SJSA1 (cell line): ENCODE measurements at regions not wholly inside any gene's neighbourhood (a gene's known extent, or its start where the extent isn't known, plus 50 kb on each side); places are given as distances from the start of the nearest gene placed in this dataset.
"Not testable (repeated sequence)": the region's sequence is repeated elsewhere in the genome, so short reads cannot be mapped to it uniquely, and the experiment has no call there.

Experiments
- DNase-seq, 2 experiments: peaks; one replicate each; pipeline ENCODE4 v3.0.0-alpha.2; 2015 to 2020; ENCODE audit warnings: low spot score in 2 of 2, low read depth in 1 of 2
- H3K27ac ChIP-seq: fragments of 250-450 bp; sonication (Bioruptor Pico); 2 replicates; pipeline ENCODE4 v1.5.1; 2020; ENCODE audit warnings: mild to moderate bottlenecking, moderate library complexity
- H3K27me3 ChIP-seq: fragments of 250-450 bp; sonication (Bioruptor Pico); replicated peaks from 2 replicates; pipeline ENCODE4 v1.5.1; 2020; ENCODE audit warnings: mild to moderate bottlenecking, moderate library complexity
- H3K36me3 ChIP-seq: fragments of 250-450 bp; sonication (Bioruptor Pico); 2 replicates; pipeline ENCODE4 v1.5.1; 2020; ENCODE audit warnings: mild to moderate bottlenecking
- H3K4me1 ChIP-seq: fragments of 250-450 bp; sonication (Bioruptor Pico); replicated peaks from 2 replicates; pipeline ENCODE4 v1.6.1; 2021; ENCODE audit warnings: mild to moderate bottlenecking
- H3K4me3 ChIP-seq: fragments of 250-450 bp; sonication (Bioruptor Pico); 2 replicates; pipeline ENCODE4 v1.5.1; 2020; ENCODE audit warnings: mild to moderate bottlenecking
- H3K9me3 ChIP-seq: fragments of 250-450 bp; sonication (Bioruptor Pico); replicated peaks from 2 replicates; pipeline ENCODE4 v1.5.1; 2020; ENCODE audit warnings: mild to moderate bottlenecking

DNA sequence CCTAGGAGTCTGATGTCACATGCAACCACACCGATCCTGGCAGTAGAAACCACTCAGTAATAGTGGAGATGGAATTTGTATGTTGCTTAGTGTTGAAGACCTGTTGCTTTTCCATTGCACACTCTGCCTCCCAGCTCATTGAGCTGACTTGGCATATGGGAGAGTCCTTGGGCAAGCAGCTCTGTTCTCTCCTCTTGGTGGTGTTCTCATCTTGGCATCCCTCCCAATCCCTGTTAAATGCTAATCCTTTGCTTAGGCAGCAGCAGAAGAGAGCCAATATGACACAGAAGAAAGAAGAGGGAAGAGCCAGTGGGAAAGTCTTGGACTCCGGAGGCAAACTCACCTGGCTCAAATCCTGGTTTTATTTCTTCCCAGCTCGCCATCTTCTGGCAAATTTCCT lies 178.0 kb upstream of the CAND1 start:
- no peak for DNase-seq
- Histone ChIP-seq H3K36me3 (no peaks in the 10 kb centered on the region), H3K27ac (no peak overlapping the region), H3K4me3 (no peak overlapping the region), H3K9me3 (no peaks in the 10 kb centered on the region), H3K4me1 (no peaks in the 10 kb centered on the region), H3K27me3 (peaks cover 7% of the 10 kb centered on the region; the same call in 1 of the 2 replicates)

DNA sequence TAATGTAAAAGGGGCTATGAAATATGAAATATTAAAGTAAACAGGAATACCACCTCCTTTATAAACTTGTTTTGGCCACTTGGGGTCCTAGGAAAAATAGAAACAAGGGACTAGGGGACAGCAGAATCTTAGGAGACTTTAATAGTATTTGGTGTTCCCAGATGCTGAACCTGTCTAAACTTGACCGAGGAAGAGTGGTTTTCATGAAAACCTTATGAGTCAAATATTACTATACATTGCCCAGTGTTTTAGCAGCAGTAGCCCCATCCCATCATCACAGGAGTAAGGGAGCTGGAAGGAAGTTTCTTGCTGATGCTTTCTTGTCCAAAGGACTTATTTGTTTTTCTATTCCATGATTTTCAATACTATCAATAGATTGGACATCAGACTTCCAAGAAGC lies 177.5 kb upstream of the CAND1 start:
- H3K27me3 ChIP-seq: peaks cover 7% of the 10 kb centered on the region; the same call in 1 of the 2 replicates

DNA sequence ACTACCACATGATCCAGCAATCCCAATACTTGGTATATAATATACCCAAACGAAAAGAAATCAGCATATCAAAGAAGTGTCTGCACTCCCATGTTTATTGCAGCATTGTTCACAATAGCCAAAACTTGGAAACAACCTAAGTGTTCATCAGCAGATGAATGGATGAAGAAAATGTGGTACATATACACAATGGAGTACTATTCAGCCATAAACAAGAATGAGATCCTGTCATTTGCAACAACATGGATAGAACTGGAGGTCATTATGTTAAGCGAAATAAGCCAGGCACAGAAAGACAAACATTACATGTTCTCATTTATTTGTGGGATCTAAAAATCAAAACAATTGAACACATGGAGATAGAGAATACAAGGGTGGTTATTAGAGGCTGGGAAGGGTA lies 176.2 kb upstream of the CAND1 start:
- DNase-seq, H3K4me3 ChIP-seq, H3K9me3 ChIP-seq, H3K27ac ChIP-seq, H3K27me3 ChIP-seq, H3K4me1 ChIP-seq, H3K36me3 ChIP-seq: not testable (repeated sequence)

More for the DNA sequence above, 177.5 kb upstream of the CAND1 start:
- H3K4me3 ChIP-seq: no peak overlapping the region
- no peaks in the 10 kb centered on the region for H3K36me3 ChIP-seq
- no peak for DNase-seq
- no peaks in the 10 kb centered on the region for H3K9me3 ChIP-seq
- H3K27ac ChIP-seq: no peak overlapping the region
- no peaks in the 10 kb centered on the region; the same call in 1 of the 2 replicates for H3K4me1 ChIP-seq

DNA sequence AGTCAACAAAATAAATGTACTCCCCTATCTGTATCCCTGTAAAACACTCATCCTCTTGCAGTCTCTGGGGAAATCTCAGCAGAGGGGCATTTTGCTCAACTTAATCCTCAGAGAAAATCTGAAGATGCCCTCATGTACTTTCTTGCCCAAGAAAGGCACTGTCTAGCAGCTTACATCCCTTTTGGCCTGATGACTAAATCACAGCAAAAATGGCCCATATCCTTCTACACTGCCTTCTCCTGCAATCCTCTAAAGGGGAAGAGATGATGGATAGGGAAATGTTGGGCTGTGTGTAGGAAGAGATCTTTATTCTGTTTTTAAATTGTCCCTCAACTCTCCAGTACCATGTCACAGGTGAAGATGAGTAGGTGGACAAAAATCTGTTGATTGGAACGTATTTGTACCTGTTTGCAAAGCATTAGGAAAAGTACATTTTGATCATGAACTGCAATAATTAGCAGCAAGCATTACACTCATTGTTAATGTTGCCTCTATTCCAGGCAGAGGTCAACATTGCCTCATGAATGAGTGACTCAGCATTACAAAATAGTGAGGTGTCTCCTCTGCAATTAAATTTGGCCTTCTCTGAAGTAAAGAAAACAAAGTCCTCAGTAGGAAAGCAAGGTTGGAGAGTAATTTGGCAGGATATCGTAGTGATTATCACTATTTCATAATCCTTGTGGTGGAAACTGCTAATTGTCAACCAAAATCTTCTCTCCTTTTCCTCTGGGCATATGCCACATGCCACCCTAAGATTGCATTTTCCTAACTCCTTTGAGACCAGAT lies 172.4 kb upstream of the CAND1 start:
- H3K36me3 ChIP-seq: no peaks in the 10 kb centered on the region
- no peak for DNase-seq
- H3K4me1 ChIP-seq: no peaks in the 10 kb centered on the region; the same call in 1 of the 2 replicates
- H3K9me3 ChIP-seq: no peaks in the 10 kb centered on the region
- peaks cover 6% of the 10 kb centered on the region; the same call in 1 of the 2 replicates for H3K27me3 ChIP-seq
- H3K27ac ChIP-seq: no peak overlapping the region
- H3K4me3 ChIP-seq: no peak overlapping the region

DNA sequence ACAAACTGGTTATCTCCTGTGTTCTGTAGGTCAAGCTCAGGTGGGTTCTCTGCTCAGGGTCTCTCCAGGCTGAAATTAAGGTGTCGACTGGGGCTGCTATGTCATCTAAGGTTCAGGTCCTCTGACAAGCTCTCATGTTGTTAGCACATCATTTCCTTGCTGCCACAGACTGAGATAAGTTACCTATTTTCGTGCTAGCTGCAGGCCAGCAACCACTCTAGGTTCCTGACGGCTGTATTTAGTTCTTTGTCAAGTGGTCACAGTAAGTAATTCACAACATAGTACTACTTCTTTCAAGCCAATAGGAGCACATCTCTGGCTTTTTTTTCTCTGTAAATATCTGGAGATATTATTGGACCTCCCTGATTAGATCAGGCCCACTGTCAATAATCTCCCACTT lies 169.3 kb upstream of the CAND1 start:
- Histone ChIP-seq H3K9me3 (no peaks in the 10 kb centered on the region), H3K27me3 (peaks cover 3% of the 10 kb centered on the region), H3K36me3 (no peaks in the 10 kb centered on the region), H3K4me3 (no peak overlapping the region), H3K27ac (no peak overlapping the region), H3K4me1 (no peaks in the 10 kb centered on the region; the same call in 1 of the 2 replicates)
- no peak for DNase-seq

DNA sequence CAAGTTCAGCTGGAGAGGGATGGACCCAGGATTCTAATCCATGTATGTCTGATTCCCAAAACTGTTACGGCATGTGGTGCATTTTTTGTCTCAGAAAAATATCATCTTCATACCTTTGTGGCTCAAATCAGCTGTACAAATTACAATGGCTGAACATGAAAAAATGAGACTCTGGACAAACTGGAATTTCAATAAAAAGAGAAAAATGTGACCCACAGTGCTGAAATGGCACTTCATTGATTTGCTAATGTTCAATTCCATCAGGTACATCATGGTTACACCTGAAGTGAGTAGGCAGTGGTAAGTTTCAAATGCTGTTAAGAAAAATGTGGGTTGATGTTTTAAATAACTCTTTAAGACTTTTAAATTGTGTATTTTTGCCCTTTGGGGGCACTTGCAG lies 165.6 kb upstream of the CAND1 start:
- Histone ChIP-seq H3K36me3 (no peaks in the 10 kb centered on the region), H3K27me3 (peaks cover 3% of the 10 kb centered on the region), H3K4me3 (no peak overlapping the region), H3K4me1 (no peaks in the 10 kb centered on the region), H3K27ac (no peak overlapping the region), H3K9me3 (no peaks in the 10 kb centered on the region)
- DNase-seq: no peak

DNA sequence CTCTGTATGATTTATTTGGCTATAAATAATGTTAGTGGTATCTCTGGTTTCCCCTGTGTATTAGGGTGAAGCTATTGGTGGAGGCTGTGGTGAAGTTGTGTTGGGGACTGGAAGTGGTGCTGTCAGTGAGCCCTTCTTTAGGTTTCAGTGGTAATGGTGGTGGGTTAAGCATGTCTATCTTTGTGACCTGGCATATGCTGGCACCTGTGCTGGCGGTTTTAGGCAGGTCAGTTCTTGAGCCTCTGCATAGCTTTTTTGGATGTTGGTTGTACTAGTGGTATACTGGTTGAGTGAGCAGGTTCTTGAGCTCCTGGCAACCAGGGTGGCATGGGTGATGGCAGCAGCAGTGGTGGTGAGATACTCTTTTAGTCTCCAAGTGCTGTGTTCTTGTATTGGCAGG lies 161.9 kb upstream of the CAND1 start:
- no peaks in the 10 kb centered on the region for H3K36me3 ChIP-seq
- no peak overlapping the region for H3K27ac ChIP-seq
- DNase-seq: no peak
- H3K27me3 ChIP-seq: no peaks in the 10 kb centered on the region; the same call in none of the 2 replicates
- no peaks in the 10 kb centered on the region for H3K9me3 ChIP-seq
- H3K4me3 ChIP-seq: no peak overlapping the region
- H3K4me1 ChIP-seq: no peaks in the 10 kb centered on the region

DNA sequence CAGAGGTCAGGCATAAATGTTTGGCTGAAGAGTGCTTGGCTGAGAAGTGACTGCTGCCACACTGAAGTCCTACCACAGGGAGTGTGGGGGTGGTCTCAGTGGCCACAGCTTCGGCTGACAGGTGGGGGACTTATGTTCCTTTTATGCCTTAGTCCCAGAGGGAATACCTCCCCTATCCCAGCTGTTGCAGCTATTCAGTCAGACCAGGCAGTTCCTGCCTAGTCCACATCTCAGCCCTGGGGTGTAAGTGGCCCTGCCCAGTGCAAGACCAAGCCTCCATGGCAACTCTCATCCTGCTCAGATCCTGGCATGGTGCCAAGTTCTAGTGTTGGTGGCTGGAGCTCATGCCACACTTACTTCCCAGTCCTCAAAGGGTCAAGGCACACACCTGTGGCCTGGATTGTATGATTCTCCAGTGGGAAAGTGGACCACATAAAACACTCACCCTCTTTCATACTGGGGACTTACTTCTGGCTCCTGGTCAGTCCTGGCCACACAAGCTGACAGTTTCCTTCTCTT lies 161.3 kb upstream of the CAND1 start:
- Histone ChIP-seq H3K27ac (no peak overlapping the region), H3K4me3 (no peak overlapping the region), H3K36me3 (no peaks in the 10 kb centered on the region), H3K27me3 (no peaks in the 10 kb centered on the region; the same call in none of the 2 replicates), H3K4me1 (no peaks in the 10 kb centered on the region), H3K9me3 (no peaks in the 10 kb centered on the region)
- no peak for DNase-seq

DNA sequence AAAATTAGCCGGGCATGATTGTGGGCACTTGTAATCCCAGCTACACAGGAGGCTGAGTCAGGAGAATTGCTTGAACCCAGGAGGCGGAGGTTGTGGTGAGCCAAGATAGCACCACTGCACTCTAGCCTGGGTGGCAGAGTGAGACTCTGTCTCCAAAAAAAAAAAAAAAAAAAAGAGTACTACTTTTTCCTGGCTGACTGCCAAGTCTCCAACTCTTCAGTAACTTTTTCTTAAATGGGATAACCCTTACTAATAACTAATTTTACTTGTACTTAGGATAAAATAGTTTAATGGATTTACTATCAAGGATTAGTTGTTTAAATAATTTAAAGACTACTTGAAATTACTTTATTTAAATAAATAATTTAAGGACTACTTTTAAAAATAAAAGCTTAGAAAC lies 158.8 kb upstream of the CAND1 start:
- H3K27ac ChIP-seq, DNase-seq, H3K36me3 ChIP-seq, H3K4me1 ChIP-seq, H3K9me3 ChIP-seq, H3K27me3 ChIP-seq, H3K4me3 ChIP-seq: not testable (repeated sequence)

DNA sequence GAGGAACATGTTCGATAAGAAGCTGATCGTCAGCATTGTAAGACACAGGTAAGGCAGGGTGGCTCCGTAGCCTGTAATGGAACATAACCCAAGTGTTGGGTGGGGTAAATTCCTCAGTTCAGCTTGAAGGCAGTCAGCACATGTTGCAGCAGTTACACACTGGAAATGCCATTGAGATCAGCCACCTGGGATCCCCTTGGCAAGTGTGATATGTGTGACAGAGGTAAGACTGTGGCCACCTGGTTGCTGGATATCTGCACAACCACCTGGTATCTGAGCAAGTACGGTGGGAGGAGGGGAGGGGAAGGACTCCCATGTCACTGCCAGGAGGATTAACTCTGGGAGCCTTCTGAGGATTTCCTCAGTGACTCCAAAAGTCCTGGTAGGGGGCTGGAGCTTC lies 158.0 kb upstream of the CAND1 start:
- no peaks in the 10 kb centered on the region for H3K36me3 ChIP-seq
- no peaks in the 10 kb centered on the region for H3K4me1 ChIP-seq
- no peaks in the 10 kb centered on the region for H3K9me3 ChIP-seq
- DNase-seq: no peak
- no peaks in the 10 kb centered on the region; the same call in 1 of the 2 replicates for H3K27me3 ChIP-seq
- H3K27ac ChIP-seq: no peak overlapping the region
- no peak overlapping the region for H3K4me3 ChIP-seq

DNA sequence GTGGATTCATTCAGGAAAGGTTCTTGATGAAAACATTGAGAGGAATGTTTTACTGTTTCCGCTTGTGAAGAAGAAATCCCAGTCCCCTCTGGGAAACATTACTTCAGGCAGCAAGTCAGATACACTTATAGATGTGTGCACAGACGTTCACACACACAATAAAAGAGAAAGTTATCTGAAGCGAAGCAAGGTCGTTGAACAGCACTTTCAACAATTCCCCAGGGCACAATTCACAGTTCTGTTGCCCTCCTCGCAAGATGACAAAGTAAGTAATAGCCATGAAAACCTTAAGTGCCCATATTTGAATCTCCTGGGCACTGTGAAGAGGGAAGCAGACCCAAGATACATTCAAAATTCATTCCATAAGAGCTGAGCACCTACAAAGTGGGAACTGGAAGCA lies 156.6 kb upstream of the CAND1 start:
- Histone ChIP-seq H3K36me3 (no peaks in the 10 kb centered on the region), H3K27ac (no peak overlapping the region), H3K4me1 (no peaks in the 10 kb centered on the region), H3K27me3 (no peaks in the 10 kb centered on the region; the same call in 1 of the 2 replicates), H3K4me3 (no peak overlapping the region), H3K9me3 (no peaks in the 10 kb centered on the region)
- no peak for DNase-seq

DNA sequence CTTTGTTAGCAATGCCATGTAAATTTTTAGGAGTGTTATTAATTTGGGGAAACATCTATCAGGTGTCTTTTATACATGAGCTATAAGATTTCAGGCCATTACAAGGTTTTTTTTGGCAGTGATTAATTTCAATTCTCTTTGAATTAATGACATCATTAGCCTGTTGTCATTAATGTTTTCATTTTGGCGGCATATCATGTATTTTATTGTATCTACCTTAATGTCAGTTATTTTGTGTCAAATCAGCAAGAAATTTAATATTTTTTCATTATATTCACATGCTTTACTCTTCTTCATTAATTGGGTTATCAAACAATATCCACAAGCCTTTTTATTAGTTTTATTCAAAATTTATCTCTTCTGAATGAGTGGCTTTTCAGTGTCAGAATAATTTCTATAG lies 153.0 kb upstream of the CAND1 start:
- Histone ChIP-seq H3K9me3 (no peaks in the 10 kb centered on the region), H3K4me3 (no peak overlapping the region), H3K27ac (no peak overlapping the region), H3K36me3 (no peaks in the 10 kb centered on the region), H3K4me1 (no peaks in the 10 kb centered on the region), H3K27me3 (no peaks in the 10 kb centered on the region)
- no peak for DNase-seq

DNA sequence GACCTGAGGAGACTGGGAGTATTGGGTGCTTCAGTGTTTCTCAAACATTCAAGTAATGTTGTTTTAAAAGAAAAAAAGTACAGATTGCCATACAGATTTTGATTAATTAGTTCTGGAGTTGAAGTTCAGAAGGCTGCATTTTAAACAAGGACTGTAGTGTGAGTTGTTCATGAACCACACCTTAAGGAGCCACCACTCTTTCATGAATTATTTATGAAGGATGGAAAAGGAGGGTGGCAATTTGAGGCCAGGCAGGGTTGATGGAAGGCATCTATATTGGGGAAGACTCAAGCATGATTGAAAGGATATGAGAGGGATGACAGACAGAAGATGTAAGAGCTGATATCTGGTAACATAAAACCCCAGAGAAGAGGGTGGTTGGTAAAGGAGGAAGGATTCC lies 146.6 kb upstream of the CAND1 start:
- Histone ChIP-seq H3K36me3 (no peaks in the 10 kb centered on the region), H3K4me1 (no peaks in the 10 kb centered on the region), H3K9me3 (no peaks in the 10 kb centered on the region), H3K27me3 (0 out of 2 replicates have a peak, but pooled peaks cover 6% of the 10 kb centered on the region), H3K27ac (no peak overlapping the region), H3K4me3 (no peak overlapping the region)
- no peak for DNase-seq

DNA sequence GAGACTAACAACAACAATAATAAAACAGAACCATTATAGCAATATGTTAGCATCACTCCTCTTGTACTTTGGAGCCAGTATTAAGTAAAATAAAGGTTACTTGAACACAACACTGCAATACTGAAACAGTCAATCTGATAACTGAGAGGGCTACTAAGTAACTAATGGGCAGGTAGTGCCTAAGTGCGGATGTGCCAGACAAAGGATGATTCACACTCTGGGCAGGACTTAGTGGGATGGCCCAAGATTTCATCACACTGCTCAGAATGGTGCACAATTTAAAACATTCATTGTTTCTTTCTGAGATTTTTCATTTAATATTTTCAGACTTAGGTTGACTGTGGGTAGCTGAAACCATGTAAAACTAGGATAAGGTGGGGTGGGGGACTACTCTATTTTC lies 131.9 kb upstream of the CAND1 start:
- Histone ChIP-seq H3K27ac (no peak overlapping the region), H3K9me3 (no peaks in the 10 kb centered on the region), H3K4me1 (no peaks in the 10 kb centered on the region), H3K27me3 (no peaks in the 10 kb centered on the region; the same call in 1 of the 2 replicates), H3K4me3 (no peak overlapping the region), H3K36me3 (no peaks in the 10 kb centered on the region)
- DNase-seq: no peak
